DND-41 (cell line): ENCODE measurements at regions not wholly inside any gene's neighbourhood (a gene's known extent, or its start where the extent isn't known, plus 50 kb on each side); places are given as distances from the start of the nearest gene placed in this dataset.

Experiments used
- ATAC-seq: fragments of 200-7000 bp; cut with Tn5 transposase; 3 replicates; pipeline ENCODE4 v1.9.1; 2021; ENCODE audit warnings: low read depth; ENCODE audit not compliant: insufficient read depth
- DNase-seq: peaks from one replicate; pipeline ENCODE4 v3.0.0-alpha.2; 2020
- H2AFZ ChIP-seq: 2 replicates; pipeline ENCODE4 v1.6.0; 2012; ENCODE audit warnings: low read depth, low read length
- H3K27ac ChIP-seq: 2 replicates; pipeline ENCODE4 v1.5.1; 2012; ENCODE audit warnings: low read length, inconsistent platforms
- H3K27me3 ChIP-seq: fragments of 200-600 bp; sonication (generic); 2 replicates; pipeline ENCODE4 v1.6.0; 2012; ENCODE audit warnings: low read length, mild to moderate bottlenecking, inconsistent platforms; ENCODE audit not compliant: insufficient read depth, poor library complexity
- H3K36me3 ChIP-seq: 2 replicates; pipeline ENCODE4 v1.5.1; 2012; ENCODE audit warnings: low read length, inconsistent platforms; ENCODE audit not compliant: insufficient read depth
- H3K4me1 ChIP-seq: 2 replicates; pipeline ENCODE4 v1.5.1; 2012; ENCODE audit warnings: mild to moderate bottlenecking, low read length; ENCODE audit not compliant: insufficient read depth
- H3K4me2 ChIP-seq: 2 replicates; pipeline ENCODE4 v1.6.0; 2012; ENCODE audit warnings: mild to moderate bottlenecking, moderate library complexity, low read length, inconsistent platforms; ENCODE audit not compliant: insufficient read depth
- H3K4me3 ChIP-seq, 2 experiments: fragments of 200-600 bp in 1 of 2; shearing (Covaris generic) in 1 of 2; 2 replicates each; pipeline ENCODE4 v1.5.1; 2012 to 2016; ENCODE audit warnings: inconsistent platforms in 2 of 2, low read length in 2 of 2, mild to moderate bottlenecking in 2 of 2, low read depth in 1 of 2, moderate library complexity in 1 of 2
- H3K79me2 ChIP-seq: 2 replicates; pipeline ENCODE4 v1.6.0; 2012; ENCODE audit warnings: low read length, inconsistent platforms; ENCODE audit not compliant: insufficient read depth
- H3K9ac ChIP-seq: 2 replicates; pipeline ENCODE4 v1.6.0; 2012; ENCODE audit warnings: low read depth, mild to moderate bottlenecking, inconsistent platforms, low read length, moderate library complexity
- H3K9me3 ChIP-seq: 2 replicates; pipeline ENCODE4 v1.5.1; 2012; ENCODE audit warnings: low read length, moderate library complexity, mild to moderate bottlenecking, inconsistent platforms; ENCODE audit not compliant: insufficient read depth, severe bottlenecking
- H4K20me1 ChIP-seq: 2 replicates; pipeline ENCODE4 v1.6.0; 2012; ENCODE audit warnings: low read length; ENCODE audit not compliant: insufficient read depth
- CTCF ChIP-seq: IDR thresholded peaks from 2 replicates; pipeline ENCODE4 v1.5.1; 2012; ENCODE audit warnings: borderline replicate concordance, low read length, moderate library complexity, mild to moderate bottlenecking; ENCODE audit not compliant: poor library complexity, severe bottlenecking; ENCODE audit errors: extremely low read depth
- EZH2 ChIP-seq: IDR thresholded peaks from 3 replicates; pipeline ENCODE4 v1.6.1; 2012; ENCODE audit warnings: borderline replicate concordance, low read depth, mild to moderate bottlenecking, moderate library complexity, low read length, inconsistent platforms; ENCODE audit not compliant: severe bottlenecking

GRCh38 chr18:50507120-50507590, 52.7 kb upstream of the MAPK4 start:
- Histone ChIP-seq H3K4me1 (no peaks in the 10 kb centered on the region), H3K27ac (no peak overlapping the region), H2AFZ (no peak overlapping the region), H3K9me3 (no peaks in the 10 kb centered on the region), H3K79me2 (no peaks in the 10 kb centered on the region), H4K20me1 (no peaks in the 10 kb centered on the region), H3K27me3 (no peaks in the 10 kb centered on the region), H3K4me2 (no peak overlapping the region), H3K4me3 (no peak overlapping the region), H3K9ac (no peak overlapping the region), H3K36me3 (no peaks in the 10 kb centered on the region)
- ATAC-seq, result no peak
- peak; percentile 6 for DNase-seq
- peak; percentile 43 for TF ChIP-seq CTCF
- TF ChIP-seq EZH2, result no peak

GRCh38 chr18:50508228-50508627, 51.7 kb upstream of the MAPK4 start:
- no peaks in the 10 kb centered on the region for H3K9me3 ChIP-seq
- H2AFZ ChIP-seq, result no peak overlapping the region
- H3K9ac ChIP-seq, result no peak overlapping the region
- no peak overlapping the region for H3K4me3 ChIP-seq
- H3K27me3 ChIP-seq, result no peaks in the 10 kb centered on the region
- H3K27ac ChIP-seq, result no peak overlapping the region
- no peaks in the 10 kb centered on the region for H3K36me3 ChIP-seq
- TF ChIP-seq CTCF (no peak), EZH2 (no peak)
- DNase-seq, result no peak
- no peak for ATAC-seq
- no peaks in the 10 kb centered on the region for H4K20me1 ChIP-seq
- H3K4me1 ChIP-seq, result no peaks in the 10 kb centered on the region
- H3K79me2 ChIP-seq, result no peaks in the 10 kb centered on the region
- H3K4me2 ChIP-seq, result no peak overlapping the region

- Histone ChIP-seq H3K27ac (no peak overlapping the region), H3K4me1 (no peaks in the 10 kb centered on the region), H3K9me3 (no peaks in the 10 kb centered on the region), H3K36me3 (no peaks in the 10 kb centered on the region), H3K4me3 (no peak overlapping the region), H3K9ac (no peak overlapping the region), H3K4me2 (no peak overlapping the region), H3K79me2 (no peaks in the 10 kb centered on the region), H4K20me1 (no peaks in the 10 kb centered on the region), H2AFZ (no peak overlapping the region), H3K27me3 (no peaks in the 10 kb centered on the region)
- no peak for DNase-seq
- ATAC-seq, result no peak
- TF ChIP-seq EZH2, result no peak
These were observed 50.9 kb upstream of the MAPK4 start for GRCh38 chr18:50509012-50509411.
